Cardiac muscle cell (in vitro differentiated cells and primary cell): ENCODE measurements at regions not wholly inside any gene's neighbourhood (a gene's known extent, or its start where the extent isn't known, plus 50 kb on each side); places are given as distances from the start of the nearest gene placed in this dataset.

Source experiments
- DNase-seq, 2 donors: peaks; one replicate each; pipeline versions ENCODE4 v3.0.0 to v3.0.0-alpha.2; 2010 to 2017; ENCODE audit warnings: low read depth in 1 of 2, low spot score in 1 of 2
- H3K27ac ChIP-seq: fragments of 200-600 bp; sonication (generic); 2 replicates; pipeline ENCODE4 v1.5.1; 2016
- H3K27me3 ChIP-seq: fragments of 200-600 bp; sonication (generic); 2 replicates; pipeline ENCODE4 v1.6.0; 2016; ENCODE audit warnings: control low read depth
- H3K36me3 ChIP-seq: fragments of 200-600 bp; sonication (generic); 2 replicates; pipeline ENCODE4 v1.5.1; 2016; ENCODE audit warnings: control low read depth
- H3K4me1 ChIP-seq: fragments of 200-600 bp; sonication (generic); 2 replicates; pipeline ENCODE4 v1.8.1; 2017; ENCODE audit warnings: low read depth, mild to moderate bottlenecking, mixed run types
- H3K4me3 ChIP-seq: fragments of 200-600 bp; sonication (generic); 2 replicates; pipeline ENCODE4 v1.5.1; 2016; ENCODE audit warnings: mild to moderate bottlenecking
- H3K9me3 ChIP-seq: fragments of 200-600 bp; sonication (generic); 2 replicates; pipeline ENCODE4 v1.5.1; 2017; ENCODE audit warnings: low read depth, mild to moderate bottlenecking, control low read depth
- CTCF ChIP-seq: IDR thresholded peaks from 2 replicates; pipeline ENCODE4 v1.5.1; 2012; ENCODE audit warnings: low read depth, mild to moderate bottlenecking, low read length

GRCh38 chr2:575030-575726 is 102.0 kb downstream of the TMEM18 start:
- H3K4me1 ChIP-seq, result no peaks in the 10 kb centered on the region
- H3K36me3 ChIP-seq, result no peaks in the 10 kb centered on the region
- H3K4me3 ChIP-seq, result no peak overlapping the region
- no peak overlapping the region for H3K27ac ChIP-seq
- no peak for DNase-seq
- H3K27me3 ChIP-seq, result peaks cover 28% of the 10 kb centered on the region
- H3K9me3 ChIP-seq, result no peaks in the 10 kb centered on the region
- TF ChIP-seq CTCF, result no peak

- TF ChIP-seq CTCF, result no peak
- Histone ChIP-seq H3K27ac (no peak overlapping the region), H3K4me3 (no peak overlapping the region), H3K9me3 (no peaks in the 10 kb centered on the region), H3K4me1 (no peaks in the 10 kb centered on the region), H3K36me3 (no peaks in the 10 kb centered on the region), H3K27me3 (peaks cover 29% of the 10 kb centered on the region)
- DNase-seq, result no peak
Observed at GRCh38 chr2:573805-574392, 103.3 kb downstream of the TMEM18 start.

GRCh38 chr2:573025-573424 is 104.2 kb downstream of the TMEM18 start:
- DNase-seq, result no peak
- no peak for TF ChIP-seq CTCF
- Histone ChIP-seq H3K9me3 (no peaks in the 10 kb centered on the region), H3K4me3 (no peak overlapping the region), H3K27ac (no peak overlapping the region), H3K27me3 (peaks cover 37% of the 10 kb centered on the region), H3K36me3 (no peaks in the 10 kb centered on the region), H3K4me1 (no peaks in the 10 kb centered on the region)

- no peak overlapping the region for H3K27ac ChIP-seq
- no peak for DNase-seq
- no peaks in the 10 kb centered on the region for H3K4me1 ChIP-seq
- H3K27me3 ChIP-seq, result peaks cover 55% of the 10 kb centered on the region
- TF ChIP-seq CTCF, result no peak
- H3K36me3 ChIP-seq, result no peaks in the 10 kb centered on the region
- no peak overlapping the region for H3K4me3 ChIP-seq
- H3K9me3 ChIP-seq, result no peaks in the 10 kb centered on the region
Observed at GRCh38 chr2:569681-570080, 107.5 kb downstream of the TMEM18 start.

- no peaks in the 10 kb centered on the region for H3K36me3 ChIP-seq
- H3K27me3 ChIP-seq, result peaks cover 55% of the 10 kb centered on the region
- DNase-seq, result no peak
- no peaks in the 10 kb centered on the region for H3K4me1 ChIP-seq
- no peaks in the 10 kb centered on the region for H3K9me3 ChIP-seq
- TF ChIP-seq CTCF, result no peak
- H3K27ac ChIP-seq, result no peak overlapping the region
- H3K4me3 ChIP-seq, result no peak overlapping the region
Observed at GRCh38 chr2:568639-569235, 108.5 kb downstream of the TMEM18 start.
